SK-N-MC (cell line): ENCODE measurements at regions not wholly inside any gene's neighbourhood (a gene's known extent, or its start where the extent isn't known, plus 50 kb on each side); places are given as distances from the start of the nearest gene placed in this dataset.

Experiments used
- EZH2 ChIP-seq: fragments of 200-600 bp; sonication (generic); IDR thresholded peaks from one replicate; pipeline ENCODE4 v1.6.1; 2017; ENCODE audit warnings: antibody characterized with exemption
- FOXP2 ChIP-seq: optimal IDR thresholded peaks from 2 replicates; pipeline ENCODE3; 2011; ENCODE audit warnings: mild to moderate bottlenecking, moderate library complexity; ENCODE audit not compliant: insufficient read depth; ENCODE audit errors: extremely low read length, control extremely low read depth

DNA sequence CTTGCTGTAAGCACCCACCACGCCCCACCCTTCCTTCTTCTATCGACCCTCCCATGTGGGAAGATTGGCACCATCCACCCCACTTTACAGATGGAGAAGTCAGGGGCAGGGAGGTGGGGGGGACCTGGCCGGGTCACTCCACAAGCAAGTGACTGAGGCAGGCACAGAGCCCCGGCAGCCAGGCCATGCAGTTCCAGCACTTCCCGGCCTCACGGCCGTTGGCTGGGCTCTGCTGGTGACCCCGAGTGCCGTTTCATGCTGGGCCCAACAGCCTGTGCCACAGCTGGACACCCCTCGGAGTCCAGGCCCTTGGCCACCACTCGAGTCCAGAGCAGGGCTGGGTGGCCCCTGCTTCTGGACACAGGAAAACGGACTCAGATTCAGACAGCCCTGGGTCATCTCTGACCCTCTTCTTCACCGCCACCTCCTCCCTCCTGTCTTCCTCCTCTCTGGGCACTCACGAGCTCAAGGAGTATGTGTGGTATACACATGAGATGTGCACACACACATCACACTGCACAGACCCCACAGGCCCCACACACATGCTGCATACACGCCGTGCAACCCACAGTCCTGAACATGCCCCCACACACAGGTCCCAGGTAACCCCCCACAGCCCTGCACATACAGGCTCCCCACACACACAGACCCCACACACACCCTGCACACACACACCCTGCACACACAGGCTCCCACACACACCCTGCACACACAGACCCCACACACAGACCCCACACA is 89.3 kb upstream of the GPC1 start:
- TF ChIP-seq EZH2 (no peak), FOXP2 (no peak)
